Neural progenitor cell (in vitro differentiated cells): ENCODE measurements at regions not wholly inside any gene's neighbourhood (a gene's known extent, or its start where the extent isn't known, plus 50 kb on each side); places are given as distances from the start of the nearest gene placed in this dataset.

Source experiments
- DNase-seq: peaks from one replicate; pipeline ENCODE4 v3.0.0-alpha.2; 2016; ENCODE audit warnings: low spot score
- H2AFZ ChIP-seq: fragments of 200-600 bp; sonication (generic); replicated peaks from 2 replicates; pipeline ENCODE4 v1.6.1; 2016; ENCODE audit warnings: antibody characterized with exemption
- H3F3A ChIP-seq: fragments of 200-600 bp; sonication (generic); 2 replicates; pipeline ENCODE4 v1.6.1; 2016; ENCODE audit warnings: antibody characterized with exemption, low read depth
- H3K27ac ChIP-seq: fragments of 200-600 bp; sonication (generic); 2 replicates; pipeline ENCODE4 v1.5.1; 2016; ENCODE audit warnings: mild to moderate bottlenecking
- H3K27me3 ChIP-seq: fragments of 200-600 bp; sonication (generic); 2 replicates; pipeline ENCODE4 v1.6.1; 2016; ENCODE audit warnings: mild to moderate bottlenecking, moderate library complexity
- H3K36me3 ChIP-seq: fragments of 200-600 bp; sonication (generic); 2 replicates; pipeline ENCODE4 v1.5.1; 2016
- H3K4me1 ChIP-seq: fragments of 200-600 bp; sonication (generic); 2 replicates; pipeline ENCODE4 v1.6.1; 2016; ENCODE audit warnings: mixed run types
- H3K4me2 ChIP-seq: fragments of 200-600 bp; sonication (generic); 2 replicates; pipeline ENCODE4 v1.6.1; 2016
- H3K4me3 ChIP-seq: fragments of 200-600 bp; sonication (generic); 2 replicates; pipeline ENCODE4 v1.5.1; 2016
- H3K79me2 ChIP-seq: fragments of 200-600 bp; sonication (generic); 2 replicates; pipeline ENCODE4 v1.6.1; 2016; ENCODE audit warnings: low read depth
- H3K9ac ChIP-seq: fragments of 200-600 bp; sonication (generic); 2 replicates; pipeline ENCODE4 v1.6.1; 2016
- H3K9me3 ChIP-seq: fragments of 200-600 bp; sonication (generic); 2 replicates; pipeline ENCODE4 v1.5.1; 2016; ENCODE audit warnings: low read depth
- H4K20me1 ChIP-seq: fragments of 200-600 bp; sonication (generic); 2 replicates; pipeline ENCODE4 v1.6.1; 2016; ENCODE audit warnings: low read depth
- H3K27ac Mint-ChIP-seq: 3 replicates; pipeline ENCODE4 v1.8.0; 2021; ENCODE audit warnings: mixed read lengths
- H3K27me3 Mint-ChIP-seq: 2 replicates; pipeline ENCODE4 v1.8.0; 2022; ENCODE audit warnings: low read depth, mild to moderate bottlenecking, inconsistent platforms, moderate library complexity, mixed read lengths; ENCODE audit not compliant: insufficient read depth
- H3K36me3 Mint-ChIP-seq: 3 replicates; pipeline ENCODE4 v1.8.0; 2021; ENCODE audit warnings: mixed read lengths
- H3K4me1 Mint-ChIP-seq: 3 replicates; pipeline ENCODE4 v1.8.0; 2021; ENCODE audit warnings: mixed read lengths
- H3K4me3 Mint-ChIP-seq: 3 replicates; pipeline ENCODE4 v1.8.0; 2021; ENCODE audit warnings: mild to moderate bottlenecking, moderate library complexity, mixed read lengths
- H3K9me3 Mint-ChIP-seq: 3 replicates; pipeline ENCODE4 v1.8.0; 2020; ENCODE audit warnings: mixed read lengths
- CTCF ChIP-seq: fragments of 200-600 bp; sonication (generic); IDR thresholded peaks from 2 replicates; pipeline ENCODE4 v1.5.1; 2017; ENCODE audit warnings: antibody characterized with exemption, mild to moderate bottlenecking
- EZH2 ChIP-seq: fragments of 200-600 bp; sonication (generic); IDR thresholded peaks from 2 replicates; pipeline ENCODE4 v1.6.1; 2017; ENCODE audit warnings: antibody characterized with exemption, mild to moderate bottlenecking, moderate library complexity
- EZH2phosphoT487 ChIP-seq: fragments of 200-600 bp; sonication (generic); IDR thresholded peaks from 2 replicates; pipeline ENCODE4 v1.6.1; 2017; ENCODE audit warnings: antibody characterized with exemption

DNA sequence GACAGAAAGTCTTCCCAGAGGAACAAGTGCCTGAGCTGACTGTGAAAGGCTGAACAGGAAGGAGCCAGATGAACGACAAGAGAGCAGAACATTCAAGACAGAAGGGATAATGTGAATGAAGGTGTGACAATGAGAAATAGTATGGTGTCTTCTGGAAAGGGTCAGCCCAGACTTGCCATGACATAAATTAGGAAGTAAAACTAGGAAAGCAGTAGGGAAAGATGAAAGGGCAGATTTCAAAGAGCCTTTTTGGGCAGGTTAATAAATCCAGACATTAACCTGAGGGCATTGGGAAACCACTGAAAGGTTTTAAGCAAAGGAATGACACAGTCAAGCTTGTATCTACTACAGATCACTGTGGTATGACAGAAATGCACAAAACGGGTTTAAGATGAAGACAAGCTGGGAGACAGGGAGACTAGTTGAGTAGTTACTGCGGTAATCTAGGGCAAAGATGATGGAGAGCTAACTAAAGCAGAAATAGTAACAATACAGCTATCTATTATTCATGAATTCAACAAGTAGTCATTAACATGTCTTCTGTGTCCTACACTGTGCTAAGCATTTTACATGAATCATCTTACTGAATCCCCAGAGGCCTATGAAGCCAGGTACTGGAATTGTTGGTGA lies 580.9 kb upstream of the WWC1 start:
- H4K20me1 ChIP-seq: no peaks in the 10 kb centered on the region
- no peak overlapping the region for H3K4me3 ChIP-seq
- no peak overlapping the region for H3K27ac ChIP-seq
- no peak overlapping the region for H3K4me3 Mint-ChIP-seq
- peaks cover 5% of the 10 kb centered on the region for H3K9me3 Mint-ChIP-seq
- H3K4me2 ChIP-seq: no peak overlapping the region
- no peak for DNase-seq
- no peaks in the 10 kb centered on the region for H3K4me1 Mint-ChIP-seq
- H3K27me3 ChIP-seq: no peaks in the 10 kb centered on the region
- H3K36me3 ChIP-seq: no peaks in the 10 kb centered on the region
- H3K9me3 ChIP-seq: no peaks in the 10 kb centered on the region
- no peak overlapping the region for H2AFZ ChIP-seq
- no peaks in the 10 kb centered on the region for H3F3A ChIP-seq
- no peaks in the 10 kb centered on the region for H3K27me3 Mint-ChIP-seq
- no peak overlapping the region for H3K27ac Mint-ChIP-seq
- H3K79me2 ChIP-seq: no peaks in the 10 kb centered on the region
- no peak for TF ChIP-seq EZH2
- no peak for TF ChIP-seq CTCF
- no peak for TF ChIP-seq EZH2phosphoT487
- H3K4me1 ChIP-seq: no peaks in the 10 kb centered on the region
- H3K36me3 Mint-ChIP-seq: peaks cover 8% of the 10 kb centered on the region
- H3K9ac ChIP-seq: no peak overlapping the region

DNA sequence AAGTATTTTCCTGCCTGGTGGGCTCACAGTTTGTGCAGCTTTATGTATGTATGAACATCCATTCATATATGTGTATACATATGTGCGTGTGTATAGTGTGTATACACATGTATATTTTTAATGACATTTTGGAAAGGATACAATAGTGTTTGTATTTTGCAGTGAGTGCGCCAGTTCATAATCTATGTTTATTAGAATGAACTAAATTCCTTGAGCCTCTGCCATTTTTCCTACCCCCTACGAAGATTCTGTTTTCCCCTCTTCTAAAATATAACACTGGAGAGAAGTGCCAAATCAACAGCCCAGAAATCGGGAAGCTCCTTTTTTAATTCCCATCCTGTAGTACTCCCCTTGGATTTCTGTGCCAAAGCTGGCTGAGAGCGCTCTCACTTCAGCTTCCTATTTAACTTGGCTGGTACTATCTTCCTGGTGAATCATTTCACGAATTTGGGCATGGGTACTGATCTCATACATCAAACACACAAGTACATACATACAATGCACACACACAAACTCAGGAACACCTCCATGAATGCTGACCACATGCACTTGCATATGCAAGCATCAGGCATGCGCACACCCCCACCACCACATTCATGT lies 578.4 kb upstream of the WWC1 start:
- Mint-ChIP-seq H3K9me3 (no peaks in the 10 kb centered on the region), H3K4me3 (no peak overlapping the region), H3K36me3 (peaks cover 4% of the 10 kb centered on the region), H3K27me3 (no peaks in the 10 kb centered on the region), H3K4me1 (peaks cover 3% of the 10 kb centered on the region), H3K27ac (no peak overlapping the region)
- no peaks in the 10 kb centered on the region for H3F3A ChIP-seq
- H2AFZ ChIP-seq: no peak overlapping the region
- no peak overlapping the region for H3K4me3 ChIP-seq
- H3K4me1 ChIP-seq: no peaks in the 10 kb centered on the region
- H3K36me3 ChIP-seq: no peaks in the 10 kb centered on the region
- H3K27ac ChIP-seq: no peak overlapping the region
- no peak for TF ChIP-seq EZH2phosphoT487
- no peak for TF ChIP-seq CTCF
- TF ChIP-seq EZH2: no peak
- H3K79me2 ChIP-seq: no peaks in the 10 kb centered on the region
- no peak for DNase-seq
- H3K27me3 ChIP-seq: no peaks in the 10 kb centered on the region
- H3K9me3 ChIP-seq: no peaks in the 10 kb centered on the region
- no peak overlapping the region for H3K9ac ChIP-seq
- no peaks in the 10 kb centered on the region for H4K20me1 ChIP-seq
- H3K4me2 ChIP-seq: no peak overlapping the region

DNA sequence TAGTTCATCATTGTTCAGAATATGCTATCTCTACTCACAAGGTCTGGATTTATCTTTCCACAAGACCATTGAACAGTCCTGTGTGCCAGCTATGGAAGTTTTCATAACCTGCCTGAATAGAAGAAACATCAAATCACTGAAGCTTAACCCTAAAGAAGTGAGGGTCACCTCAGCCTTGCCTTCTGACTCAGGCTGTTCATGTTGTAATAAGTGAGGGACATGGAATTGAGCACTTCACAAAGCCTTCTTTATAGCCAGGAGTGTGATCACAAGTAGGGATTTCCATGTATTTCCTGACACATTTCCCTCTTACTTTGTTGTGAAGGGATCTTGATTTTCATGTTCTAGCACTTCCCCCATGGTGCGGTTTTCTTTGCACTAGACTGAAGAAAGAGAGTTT lies 577.5 kb upstream of the WWC1 start:
- H3F3A ChIP-seq: no peaks in the 10 kb centered on the region
- Mint-ChIP-seq H3K36me3 (peaks cover 7% of the 10 kb centered on the region), H3K27ac (no peak overlapping the region), H3K4me3 (no peak overlapping the region), H3K9me3 (no peaks in the 10 kb centered on the region), H3K27me3 (no peaks in the 10 kb centered on the region), H3K4me1 (peaks cover 5% of the 10 kb centered on the region)
- H3K27ac ChIP-seq: no peak overlapping the region
- H3K36me3 ChIP-seq: no peaks in the 10 kb centered on the region
- TF ChIP-seq EZH2 (no peak), CTCF (no peak), EZH2phosphoT487 (no peak)
- H2AFZ ChIP-seq: no peak overlapping the region
- no peaks in the 10 kb centered on the region for H3K79me2 ChIP-seq
- no peaks in the 10 kb centered on the region for H4K20me1 ChIP-seq
- H3K4me3 ChIP-seq: no peak overlapping the region
- no peaks in the 10 kb centered on the region for H3K9me3 ChIP-seq
- no peak overlapping the region for H3K9ac ChIP-seq
- H3K4me2 ChIP-seq: no peak overlapping the region
- no peak for DNase-seq
- H3K4me1 ChIP-seq: no peaks in the 10 kb centered on the region
- no peaks in the 10 kb centered on the region for H3K27me3 ChIP-seq
